GM23338 (cell line): ENCODE measurements at regions not wholly inside any gene's neighbourhood (a gene's known extent, or its start where the extent isn't known, plus 50 kb on each side); places are given as distances from the start of the nearest gene placed in this dataset.

Experiments used
- ATAC-seq: fragments of 200-7000 bp; cut with Tn5 transposase; 3 replicates; pipeline ENCODE4 v1.9.1; 2020
- DNase-seq: peaks from one replicate; pipeline ENCODE4 v3.0.0-alpha.2; 2015; ENCODE audit warnings: low spot score
- H2AFZ ChIP-seq: fragments of 200-600 bp; sonication (generic); 2 replicates; pipeline ENCODE4 v1.8.0; 2016; ENCODE audit warnings: antibody characterized with exemption, mild to moderate bottlenecking, moderate library complexity
- H3F3A ChIP-seq: fragments of 200-600 bp; sonication (generic); replicated peaks from 2 replicates; pipeline ENCODE4 v1.8.0; 2017; ENCODE audit warnings: antibody characterized with exemption, mixed run types, low read depth
- H3K27ac ChIP-seq: fragments of 200-600 bp; sonication (generic); 2 replicates; pipeline ENCODE4 v1.6.1; 2016; ENCODE audit warnings: low read depth
- H3K27me3 ChIP-seq: fragments of 200-600 bp; sonication (generic); 2 replicates; pipeline ENCODE4 v1.8.0; 2016; ENCODE audit warnings: mild to moderate bottlenecking, mixed run types, moderate library complexity; ENCODE audit not compliant: insufficient read depth
- H3K36me3 ChIP-seq: fragments of 200-600 bp; sonication (generic); 2 replicates; pipeline ENCODE4 v1.8.0; 2016; ENCODE audit warnings: mild to moderate bottlenecking; ENCODE audit not compliant: insufficient read depth
- H3K4me1 ChIP-seq: fragments of 200-600 bp; sonication (generic); 2 replicates; pipeline ENCODE4 v1.8.0; 2016; ENCODE audit warnings: mild to moderate bottlenecking, moderate library complexity; ENCODE audit not compliant: insufficient read depth
- H3K4me2 ChIP-seq: fragments of 200-600 bp; sonication (generic); 2 replicates; pipeline ENCODE4 v1.7.1; 2017; ENCODE audit warnings: mixed run types
- H3K4me3 ChIP-seq: fragments of 200-600 bp; sonication (generic); 2 replicates; pipeline ENCODE4 v1.6.1; 2016; ENCODE audit warnings: mixed run types
- H3K79me2 ChIP-seq: fragments of 200-600 bp; sonication (generic); replicated peaks from 2 replicates; pipeline ENCODE4 v1.8.0; 2017; ENCODE audit warnings: mild to moderate bottlenecking; ENCODE audit not compliant: insufficient read depth
- H3K9me2 ChIP-seq: fragments of 200-600 bp; sonication (generic); 2 replicates; pipeline ENCODE4 v1.8.0; 2017; ENCODE audit not compliant: insufficient read depth
- H4K20me1 ChIP-seq: fragments of 200-600 bp; sonication (generic); replicated peaks from 2 replicates; pipeline ENCODE4 v1.8.0; 2017; ENCODE audit warnings: mild to moderate bottlenecking; ENCODE audit not compliant: insufficient read depth
- H3K27ac Mint-ChIP-seq: 2 replicates; pipeline ENCODE4 v1.8.0; 2020; ENCODE audit warnings: inconsistent platforms, mild to moderate bottlenecking, moderate library complexity, mixed read lengths
- H3K27me3 Mint-ChIP-seq: 3 replicates; pipeline ENCODE4 v1.8.0; 2022; ENCODE audit warnings: low read depth, mild to moderate bottlenecking, moderate library complexity, mixed read lengths, inconsistent platforms; ENCODE audit not compliant: insufficient read depth, poor library complexity
- H3K36me3 Mint-ChIP-seq: 3 replicates; pipeline ENCODE4 v1.8.0; 2021; ENCODE audit warnings: low read depth, mild to moderate bottlenecking, inconsistent platforms, moderate library complexity, mixed read lengths
- H3K4me1 Mint-ChIP-seq: 3 replicates; pipeline ENCODE4 v1.8.0; 2020; ENCODE audit warnings: mild to moderate bottlenecking, inconsistent platforms, mixed read lengths
- H3K4me3 Mint-ChIP-seq: 3 replicates; pipeline ENCODE4 v1.8.0; 2021; ENCODE audit warnings: moderate library complexity, mild to moderate bottlenecking, inconsistent platforms, mixed read lengths
- H3K9me3 Mint-ChIP-seq: 3 replicates; pipeline ENCODE4 v1.8.0; 2020; ENCODE audit warnings: moderate library complexity, mild to moderate bottlenecking, inconsistent platforms, mixed read lengths
- CREB1 ChIP-seq: fragments of 250-450 bp; sonication (Bioruptor Pico); IDR thresholded peaks from 2 replicates; pipeline ENCODE4 v1.5.0; 2020; ENCODE audit warnings: low read depth, mild to moderate bottlenecking, moderate library complexity
- EZH2 ChIP-seq: fragments of 200-600 bp; sonication (generic); IDR thresholded peaks from one replicate; pipeline ENCODE4 v1.8.0; 2017; ENCODE audit warnings: antibody characterized with exemption, mild to moderate bottlenecking, low read depth; ENCODE audit not compliant: unreplicated experiment
- EZH2phosphoT487 ChIP-seq: fragments of 200-600 bp; sonication (generic); IDR thresholded peaks from one replicate; pipeline ENCODE4 v1.8.1; 2018; ENCODE audit warnings: antibody characterized with exemption; ENCODE audit not compliant: unreplicated experiment
- JUNB ChIP-seq: IDR thresholded peaks from one replicate; pipeline ENCODE4 v1.6.1; 2016; ENCODE audit warnings: antibody characterized with exemption; ENCODE audit not compliant: unreplicated experiment
- NANOG ChIP-seq: IDR thresholded peaks from 2 replicates; pipeline ENCODE4 v1.6.1; 2016; ENCODE audit warnings: antibody characterized with exemption, borderline replicate concordance
- POLR2AphosphoS5 ChIP-seq: IDR thresholded peaks from 2 replicates; pipeline ENCODE4 v1.6.1; 2016; ENCODE audit warnings: antibody characterized with exemption, low read depth
- REST ChIP-seq: IDR thresholded peaks from one replicate; pipeline ENCODE4 v1.6.1; 2018; ENCODE audit warnings: antibody characterized with exemption; ENCODE audit not compliant: unreplicated experiment
- STAT1 ChIP-seq: IDR thresholded peaks from one replicate; pipeline ENCODE4 v1.6.1; 2016; ENCODE audit warnings: antibody characterized with exemption; ENCODE audit not compliant: unreplicated experiment
- ZNF114 ChIP-seq: fragments of 250-450 bp; sonication (Bioruptor Pico); IDR thresholded peaks from 2 replicates; pipeline ENCODE4 v1.5.0; 2020; ENCODE audit warnings: mild to moderate bottlenecking, moderate library complexity
- ZNF331 ChIP-seq: fragments of 250-450 bp; sonication (Bioruptor Pico); IDR thresholded peaks from 2 replicates; pipeline ENCODE4 v1.5.0; 2020; ENCODE audit warnings: low read depth, mild to moderate bottlenecking, moderate library complexity
- TF ChIP-seq, protein P1 (sequence below): IDR thresholded peaks from 2 replicates; pipeline ENCODE4 v1.6.1; 2016; ENCODE audit warnings: antibody characterized with exemption
- TF ChIP-seq, protein P2 (sequence below): fragments of 250-450 bp; sonication (Bioruptor Pico); IDR thresholded peaks from 2 replicates; pipeline ENCODE4 v1.5.0; 2020; ENCODE audit warnings: mild to moderate bottlenecking, moderate library complexity
- TF ChIP-seq, protein P3 (sequence below), 2 experiments: fragments of 200-600 bp in 1 of 2; sonication (generic) in 1 of 2; conservative IDR thresholded peaks; 2 replicates each; pipeline versions ENCODE4 v1.5.1 to v1.6.1; 2016 to 2017; ENCODE audit warnings: antibody characterized with exemption in 2 of 2, low read depth in 2 of 2, mild to moderate bottlenecking in 2 of 2, moderate library complexity in 1 of 2

GRCh38 chr3:104810896-104811295 lies 555.8 kb upstream of the ALCAM start (continued):
- TF ChIP-seq STAT1 (no peak), JUNB (no peak), NANOG (no peak), REST (no peak), ZNF114 (CRISPR knock-in tag) (no peak), POLR2AphosphoS5 (no peak), ZNF331 (CRISPR knock-in tag) (no peak), EZH2phosphoT487 (no peak)
- TF ChIP-seq, protein P1, sequence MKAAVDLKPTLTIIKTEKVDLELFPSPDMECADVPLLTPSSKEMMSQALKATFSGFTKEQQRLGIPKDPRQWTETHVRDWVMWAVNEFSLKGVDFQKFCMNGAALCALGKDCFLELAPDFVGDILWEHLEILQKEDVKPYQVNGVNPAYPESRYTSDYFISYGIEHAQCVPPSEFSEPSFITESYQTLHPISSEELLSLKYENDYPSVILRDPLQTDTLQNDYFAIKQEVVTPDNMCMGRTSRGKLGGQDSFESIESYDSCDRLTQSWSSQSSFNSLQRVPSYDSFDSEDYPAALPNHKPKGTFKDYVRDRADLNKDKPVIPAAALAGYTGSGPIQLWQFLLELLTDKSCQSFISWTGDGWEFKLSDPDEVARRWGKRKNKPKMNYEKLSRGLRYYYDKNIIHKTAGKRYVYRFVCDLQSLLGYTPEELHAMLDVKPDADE, result no peak

- H3K27ac Mint-ChIP-seq, result peak overlapping the region; percentile 6; the same call in 1 of the 2 replicates
- H3K36me3 Mint-ChIP-seq, result peaks cover 14% of the 10 kb centered on the region
- Histone ChIP-seq H3K27ac (no peak overlapping the region), H3F3A (no peaks in the 10 kb centered on the region; the same call in 1 of the 2 replicates), H3K9me2 (no peaks in the 10 kb centered on the region; the same call in 1 of the 2 replicates), H4K20me1 (no peaks in the 10 kb centered on the region), H3K36me3 (peaks cover 11% of the 10 kb centered on the region; the same call in 1 of the 2 replicates), H2AFZ (no peak overlapping the region), H3K27me3 (no peaks in the 10 kb centered on the region), H3K4me3 (peak overlapping the region; percentile 34; the same call in 1 of the 2 replicates), H3K4me1 (peaks cover 16% of the 10 kb centered on the region), H3K79me2 (no peaks in the 10 kb centered on the region), H3K4me2 (peak overlapping the region; percentile 67)
- H3K4me1 Mint-ChIP-seq, result peaks cover 23% of the 10 kb centered on the region
- ATAC-seq (no peak), DNase-seq (no peak)
- H3K9me3 Mint-ChIP-seq, result peaks cover 11% of the 10 kb centered on the region
- 0 out of 3 replicates have a peak overlapping the region, but pooled peaks have one; percentile 7 for H3K4me3 Mint-ChIP-seq
- H3K27me3 Mint-ChIP-seq, result peaks cover 3% of the 10 kb centered on the region
- no peak for TF ChIP-seq EZH2
- TF ChIP-seq CREB1 (CRISPR knock-in tag), result no peak
- TF ChIP-seq EZH2phosphoT487, result no peak
- TF ChIP-seq, protein P2, sequence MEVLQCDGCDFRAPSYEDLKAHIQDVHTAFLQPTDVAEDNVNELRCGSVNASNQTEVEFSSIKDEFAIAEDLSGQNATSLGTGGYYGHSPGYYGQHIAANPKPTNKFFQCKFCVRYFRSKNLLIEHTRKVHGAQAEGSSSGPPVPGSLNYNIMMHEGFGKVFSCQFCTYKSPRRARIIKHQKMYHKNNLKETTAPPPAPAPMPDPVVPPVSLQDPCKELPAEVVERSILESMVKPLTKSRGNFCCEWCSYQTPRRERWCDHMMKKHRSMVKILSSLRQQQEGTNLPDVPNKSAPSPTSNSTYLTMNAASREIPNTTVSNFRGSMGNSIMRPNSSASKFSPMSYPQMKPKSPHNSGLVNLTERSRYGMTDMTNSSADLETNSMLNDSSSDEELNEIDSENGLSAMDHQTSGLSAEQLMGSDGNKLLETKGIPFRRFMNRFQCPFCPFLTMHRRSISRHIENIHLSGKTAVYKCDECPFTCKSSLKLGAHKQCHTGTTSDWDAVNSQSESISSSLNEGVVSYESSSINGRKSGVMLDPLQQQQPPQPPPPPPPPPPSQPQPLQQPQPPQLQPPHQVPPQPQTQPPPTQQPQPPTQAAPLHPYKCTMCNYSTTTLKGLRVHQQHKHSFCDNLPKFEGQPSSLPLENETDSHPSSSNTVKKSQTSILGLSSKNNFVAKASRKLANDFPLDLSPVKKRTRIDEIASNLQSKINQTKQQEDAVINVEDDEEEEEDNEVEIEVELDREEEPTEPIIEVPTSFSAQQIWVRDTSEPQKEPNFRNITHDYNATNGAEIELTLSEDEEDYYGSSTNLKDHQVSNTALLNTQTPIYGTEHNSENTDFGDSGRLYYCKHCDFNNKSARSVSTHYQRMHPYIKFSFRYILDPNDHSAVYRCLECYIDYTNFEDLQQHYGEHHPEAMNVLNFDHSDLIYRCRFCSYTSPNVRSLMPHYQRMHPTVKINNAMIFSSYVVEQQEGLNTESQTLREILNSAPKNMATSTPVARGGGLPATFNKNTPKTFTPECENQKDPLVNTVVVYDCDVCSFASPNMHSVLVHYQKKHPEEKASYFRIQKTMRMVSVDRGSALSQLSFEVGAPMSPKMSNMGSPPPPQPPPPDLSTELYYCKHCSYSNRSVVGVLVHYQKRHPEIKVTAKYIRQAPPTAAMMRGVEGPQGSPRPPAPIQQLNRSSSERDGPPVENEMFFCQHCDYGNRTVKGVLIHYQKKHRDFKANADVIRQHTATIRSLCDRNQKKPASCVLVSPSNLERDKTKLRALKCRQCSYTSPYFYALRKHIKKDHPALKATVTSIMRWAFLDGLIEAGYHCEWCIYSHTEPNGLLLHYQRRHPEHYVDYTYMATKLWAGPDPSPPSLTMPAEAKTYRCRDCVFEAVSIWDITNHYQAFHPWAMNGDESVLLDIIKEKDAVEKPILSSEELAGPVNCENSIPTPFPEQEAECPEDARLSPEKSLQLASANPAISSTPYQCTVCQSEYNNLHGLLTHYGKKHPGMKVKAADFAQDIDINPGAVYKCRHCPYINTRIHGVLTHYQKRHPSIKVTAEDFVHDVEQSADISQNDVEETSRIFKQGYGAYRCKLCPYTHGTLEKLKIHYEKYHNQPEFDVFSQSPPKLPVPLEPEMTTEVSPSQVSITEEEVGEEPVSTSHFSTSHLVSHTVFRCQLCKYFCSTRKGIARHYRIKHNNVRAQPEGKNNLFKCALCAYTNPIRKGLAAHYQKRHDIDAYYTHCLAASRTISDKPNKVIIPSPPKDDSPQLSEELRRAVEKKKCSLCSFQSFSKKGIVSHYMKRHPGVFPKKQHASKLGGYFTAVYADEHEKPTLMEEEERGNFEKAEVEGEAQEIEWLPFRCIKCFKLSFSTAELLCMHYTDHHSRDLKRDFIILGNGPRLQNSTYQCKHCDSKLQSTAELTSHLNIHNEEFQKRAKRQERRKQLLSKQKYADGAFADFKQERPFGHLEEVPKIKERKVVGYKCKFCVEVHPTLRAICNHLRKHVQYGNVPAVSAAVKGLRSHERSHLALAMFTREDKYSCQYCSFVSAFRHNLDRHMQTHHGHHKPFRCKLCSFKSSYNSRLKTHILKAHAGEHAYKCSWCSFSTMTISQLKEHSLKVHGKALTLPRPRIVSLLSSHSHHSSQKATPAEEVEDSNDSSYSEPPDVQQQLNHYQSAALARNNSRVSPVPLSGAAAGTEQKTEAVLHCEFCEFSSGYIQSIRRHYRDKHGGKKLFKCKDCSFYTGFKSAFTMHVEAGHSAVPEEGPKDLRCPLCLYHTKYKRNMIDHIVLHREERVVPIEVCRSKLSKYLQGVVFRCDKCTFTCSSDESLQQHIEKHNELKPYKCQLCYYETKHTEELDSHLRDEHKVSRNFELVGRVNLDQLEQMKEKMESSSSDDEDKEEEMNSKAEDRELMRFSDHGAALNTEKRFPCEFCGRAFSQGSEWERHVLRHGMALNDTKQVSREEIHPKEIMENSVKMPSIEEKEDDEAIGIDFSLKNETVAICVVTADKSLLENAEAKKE (CRISPR knock-in tag), result no peak
- TF ChIP-seq NANOG, result no peak
- TF ChIP-seq, protein P3, sequence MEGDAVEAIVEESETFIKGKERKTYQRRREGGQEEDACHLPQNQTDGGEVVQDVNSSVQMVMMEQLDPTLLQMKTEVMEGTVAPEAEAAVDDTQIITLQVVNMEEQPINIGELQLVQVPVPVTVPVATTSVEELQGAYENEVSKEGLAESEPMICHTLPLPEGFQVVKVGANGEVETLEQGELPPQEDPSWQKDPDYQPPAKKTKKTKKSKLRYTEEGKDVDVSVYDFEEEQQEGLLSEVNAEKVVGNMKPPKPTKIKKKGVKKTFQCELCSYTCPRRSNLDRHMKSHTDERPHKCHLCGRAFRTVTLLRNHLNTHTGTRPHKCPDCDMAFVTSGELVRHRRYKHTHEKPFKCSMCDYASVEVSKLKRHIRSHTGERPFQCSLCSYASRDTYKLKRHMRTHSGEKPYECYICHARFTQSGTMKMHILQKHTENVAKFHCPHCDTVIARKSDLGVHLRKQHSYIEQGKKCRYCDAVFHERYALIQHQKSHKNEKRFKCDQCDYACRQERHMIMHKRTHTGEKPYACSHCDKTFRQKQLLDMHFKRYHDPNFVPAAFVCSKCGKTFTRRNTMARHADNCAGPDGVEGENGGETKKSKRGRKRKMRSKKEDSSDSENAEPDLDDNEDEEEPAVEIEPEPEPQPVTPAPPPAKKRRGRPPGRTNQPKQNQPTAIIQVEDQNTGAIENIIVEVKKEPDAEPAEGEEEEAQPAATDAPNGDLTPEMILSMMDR (conservative IDR thresholded peaks at IDR 0.05; ENCODE audit: low read depth in 2 of 2), result no peak
- TF ChIP-seq STAT1, result no peak
Measured at GRCh38 chr3:104816008-104816407, 550.7 kb upstream of the ALCAM start.
